Activated naive CD8-positive, alpha-beta T cell treated with anti-CD3 and anti-CD28 coated beads, Interleukin-2, amount 50 U/mL, for 24 hours (primary cell): ENCODE measurements at regions not wholly inside any gene's neighbourhood (a gene's known extent, or its start where the extent isn't known, plus 50 kb on each side); places are given as distances from the start of the nearest gene placed in this dataset.
"Not testable (repeated sequence)": the region's sequence is repeated elsewhere in the genome, so short reads cannot be mapped to it uniquely, and the experiment has no call there.

ENCODE experiments used
- ATAC-seq: fragments of 150-1000 bp; cut with Tn5 transposase; one replicate; pipeline ENCODE4 v1.10.0; 2021
- DNase-seq: peaks from one replicate; pipeline ENCODE4 v3.0.0; 2021
- H3K27ac Mint-ChIP-seq: one replicate; pipeline ENCODE4 v1.8.0; 2021; ENCODE audit warnings: mild to moderate bottlenecking, mixed read lengths
- H3K27me3 Mint-ChIP-seq: one replicate; pipeline ENCODE4 v1.8.0; 2021; ENCODE audit warnings: mixed read lengths
- H3K36me3 Mint-ChIP-seq: one replicate; pipeline ENCODE4 v1.8.0; 2021; ENCODE audit warnings: low read depth, mixed read lengths
- H3K4me1 Mint-ChIP-seq: one replicate; pipeline ENCODE4 v1.8.0; 2021; ENCODE audit warnings: mixed read lengths
- H3K4me3 Mint-ChIP-seq: one replicate; pipeline ENCODE4 v1.8.0; 2021; ENCODE audit warnings: mild to moderate bottlenecking, moderate library complexity, mixed read lengths
- H3K9me3 Mint-ChIP-seq: one replicate; pipeline ENCODE4 v1.8.0; 2021; ENCODE audit warnings: mixed read lengths

DNA sequence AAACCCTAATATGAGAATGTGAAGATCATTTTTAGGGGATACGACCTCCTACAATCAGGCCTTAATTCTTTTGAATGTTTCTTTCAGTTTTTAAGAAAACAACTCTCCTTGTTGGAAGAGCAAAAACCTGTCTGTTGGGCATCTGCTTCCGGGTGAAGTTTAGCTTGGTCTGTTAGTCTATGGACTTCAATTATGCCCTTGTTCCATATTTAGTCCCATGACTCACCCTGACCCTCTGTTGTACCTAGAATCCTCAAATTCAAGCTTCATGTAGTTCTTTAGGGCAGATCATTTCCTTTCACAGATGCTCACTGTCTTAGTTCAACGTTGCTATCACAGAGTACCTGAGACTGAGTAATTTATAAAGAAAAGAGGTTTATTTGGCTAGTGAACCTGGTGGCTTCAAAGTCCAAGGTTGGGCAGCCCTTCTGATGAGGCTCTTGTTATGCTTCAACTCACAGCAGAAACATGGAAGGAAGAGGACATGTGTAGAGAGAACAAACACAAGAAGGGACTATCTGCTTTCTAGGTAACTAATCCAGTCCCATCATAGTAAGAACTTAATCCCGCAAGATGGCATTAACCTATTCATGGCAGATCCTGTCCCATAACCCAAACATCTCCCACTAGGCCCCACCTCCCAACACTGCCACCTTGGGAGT lies 82.5 kb upstream of the SERPINE2 start:
- Mint-ChIP-seq H3K9me3 (peaks cover 20% of the 10 kb centered on the region), H3K27me3 (peaks cover 14% of the 10 kb centered on the region), H3K4me1 (no peaks in the 10 kb centered on the region), H3K27ac (no peak overlapping the region), H3K4me3 (no peak overlapping the region), H3K36me3 (no peaks in the 10 kb centered on the region)
- ATAC-seq, result no peak
- DNase-seq, result no peak

DNA sequence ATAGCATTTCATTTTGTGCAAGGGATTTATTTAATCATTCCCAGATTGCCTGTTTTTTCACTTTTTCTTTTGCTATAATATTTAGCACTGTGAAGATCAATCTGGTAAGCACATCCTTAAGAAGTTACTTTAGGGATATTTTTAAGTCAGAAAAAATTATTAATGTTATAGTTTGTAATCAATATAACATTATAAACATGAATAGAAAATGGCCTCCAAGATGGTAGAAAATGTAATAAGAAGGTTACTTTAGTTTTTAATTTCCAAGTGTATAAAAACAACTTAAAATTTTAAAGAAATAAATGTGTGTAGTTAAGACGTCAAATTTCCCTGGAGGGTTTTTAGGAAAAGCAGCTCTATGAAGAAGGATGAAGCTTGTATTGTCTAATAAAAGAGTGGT lies 81.9 kb upstream of the SERPINE2 start:
- no peaks in the 10 kb centered on the region for H3K4me1 Mint-ChIP-seq
- H3K9me3 Mint-ChIP-seq, result peaks cover 20% of the 10 kb centered on the region
- H3K27me3 Mint-ChIP-seq, result peaks cover 14% of the 10 kb centered on the region
- no peak for ATAC-seq
- H3K36me3 Mint-ChIP-seq, result no peaks in the 10 kb centered on the region
- no peak for DNase-seq
- H3K27ac Mint-ChIP-seq, result no peak overlapping the region
- no peak overlapping the region for H3K4me3 Mint-ChIP-seq

DNA sequence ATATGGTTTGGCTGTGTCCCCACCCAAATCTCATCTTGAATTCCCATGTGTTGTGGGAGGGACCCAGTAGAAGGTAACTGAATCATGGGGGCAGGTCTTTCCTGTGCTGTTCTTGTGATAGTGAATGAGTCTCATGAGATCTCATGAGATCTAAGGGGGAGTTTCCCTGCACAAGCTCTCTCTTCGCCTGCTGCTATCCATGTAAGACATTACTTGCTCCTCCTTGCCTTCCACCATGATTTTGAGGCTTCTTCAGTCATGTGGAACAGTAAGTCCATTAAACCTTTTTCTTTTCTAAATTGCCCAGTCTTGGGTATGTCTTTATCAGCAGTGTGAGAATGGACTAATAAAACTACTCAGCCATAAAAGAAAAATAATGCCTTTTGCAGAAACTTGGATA lies 80.8 kb upstream of the SERPINE2 start:
- not testable (repeated sequence) for ATAC-seq, H3K36me3 Mint-ChIP-seq, H3K4me1 Mint-ChIP-seq, DNase-seq, H3K4me3 Mint-ChIP-seq, H3K27ac Mint-ChIP-seq
- peaks cover 20% of the 10 kb centered on the region for H3K9me3 Mint-ChIP-seq
- H3K27me3 Mint-ChIP-seq, result peaks cover 11% of the 10 kb centered on the region

DNA sequence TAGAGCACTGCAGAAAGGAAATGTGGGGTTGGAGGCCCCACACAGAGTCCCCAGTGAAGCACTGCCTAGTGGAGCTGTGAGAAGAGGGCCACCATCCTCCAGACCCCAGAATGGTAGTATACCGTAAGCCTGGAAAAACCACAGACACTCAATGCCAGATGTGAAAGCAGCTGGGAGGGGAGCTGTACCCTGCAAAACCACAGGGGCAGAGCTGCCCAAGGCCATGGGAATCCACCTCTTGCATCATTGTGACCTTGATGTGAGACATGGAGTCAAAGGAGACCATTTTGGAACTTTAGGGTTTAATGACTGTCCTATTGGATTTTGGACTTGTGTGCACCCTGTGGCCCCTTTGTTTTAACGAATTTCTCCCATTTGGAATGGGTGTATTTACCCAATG lies 75.3 kb upstream of the SERPINE2 start:
- Mint-ChIP-seq H3K27me3 (peaks cover 9% of the 10 kb centered on the region), H3K4me1 (no peaks in the 10 kb centered on the region), H3K36me3 (no peaks in the 10 kb centered on the region), H3K27ac (no peak overlapping the region), H3K9me3 (peaks cover 21% of the 10 kb centered on the region), H3K4me3 (no peak overlapping the region)
- ATAC-seq (no peak), DNase-seq (no peak)

DNA sequence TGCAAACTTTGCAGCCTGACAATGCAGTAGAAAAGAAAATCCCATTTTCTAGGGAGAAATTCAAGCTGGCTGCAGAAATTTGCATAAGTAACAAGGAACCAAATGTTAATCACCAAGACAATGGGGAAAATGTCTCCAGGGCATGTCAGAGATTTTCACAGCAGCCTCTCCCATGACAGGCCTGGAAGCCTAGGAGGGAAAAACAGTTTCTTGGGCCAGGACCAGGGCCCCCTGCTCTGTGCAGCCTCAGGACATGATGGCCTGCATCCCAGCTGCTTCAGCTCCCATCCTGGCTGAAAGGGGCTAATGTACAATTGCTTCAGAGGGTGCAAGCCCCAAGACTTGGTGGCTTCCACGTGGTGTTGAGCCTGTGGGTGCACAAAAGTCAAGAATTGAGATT lies 74.8 kb upstream of the SERPINE2 start:
- not testable (repeated sequence) for H3K27me3 Mint-ChIP-seq, ATAC-seq, H3K27ac Mint-ChIP-seq, H3K36me3 Mint-ChIP-seq, H3K4me3 Mint-ChIP-seq, DNase-seq, H3K4me1 Mint-ChIP-seq
- H3K9me3 Mint-ChIP-seq, result peaks cover 19% of the 10 kb centered on the region

DNA sequence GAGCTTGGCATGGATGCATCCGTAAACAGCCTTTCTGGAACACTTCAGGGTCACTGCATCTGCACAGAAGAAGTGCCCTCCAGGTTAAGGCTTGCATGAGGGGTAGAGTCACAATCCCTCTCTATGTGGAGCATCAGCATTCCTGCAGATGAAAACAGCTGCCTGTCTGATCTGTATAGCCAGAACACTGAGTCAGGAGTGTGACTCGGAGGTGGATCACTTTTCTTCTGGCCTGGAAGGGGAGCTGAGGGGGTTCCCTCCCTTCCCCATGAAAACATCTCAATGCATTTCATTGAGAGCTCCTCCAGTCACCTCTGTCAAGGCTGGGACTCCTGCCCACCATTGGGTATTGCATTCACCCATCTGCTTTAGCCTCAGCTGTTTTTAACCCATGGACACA lies 72.5 kb upstream of the SERPINE2 start:
- no peak overlapping the region for H3K27ac Mint-ChIP-seq
- DNase-seq (no peak), ATAC-seq (no peak)
- peaks cover 4% of the 10 kb centered on the region for H3K27me3 Mint-ChIP-seq
- peaks cover 6% of the 10 kb centered on the region for H3K9me3 Mint-ChIP-seq
- no peak overlapping the region for H3K4me3 Mint-ChIP-seq
- no peaks in the 10 kb centered on the region for H3K4me1 Mint-ChIP-seq
- H3K36me3 Mint-ChIP-seq, result no peaks in the 10 kb centered on the region

DNA sequence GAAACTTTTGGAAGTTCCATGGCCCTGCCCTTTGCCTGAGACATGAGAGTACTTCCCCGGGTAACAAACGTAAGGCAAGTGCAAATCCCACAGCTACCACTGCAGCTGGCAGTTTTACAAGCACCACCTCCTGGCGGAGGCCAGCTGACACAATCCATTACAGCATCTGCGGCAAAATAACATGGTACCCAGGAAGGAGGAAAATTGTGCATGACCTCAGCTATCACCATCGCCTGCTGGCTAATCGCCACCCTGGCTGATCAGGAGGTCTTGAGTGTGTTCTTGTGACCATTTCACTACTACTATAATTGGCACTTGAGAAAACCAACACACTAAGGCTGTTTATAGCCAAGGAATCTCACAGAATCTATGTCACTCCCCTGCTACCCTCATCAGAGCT lies 71.7 kb upstream of the SERPINE2 start:
- no peaks in the 10 kb centered on the region for H3K36me3 Mint-ChIP-seq
- no peak overlapping the region for H3K27ac Mint-ChIP-seq
- H3K4me1 Mint-ChIP-seq, result no peaks in the 10 kb centered on the region
- peaks cover 6% of the 10 kb centered on the region for H3K9me3 Mint-ChIP-seq
- ATAC-seq (no peak), DNase-seq (no peak)
- peaks cover 4% of the 10 kb centered on the region for H3K27me3 Mint-ChIP-seq
- no peak overlapping the region for H3K4me3 Mint-ChIP-seq

DNA sequence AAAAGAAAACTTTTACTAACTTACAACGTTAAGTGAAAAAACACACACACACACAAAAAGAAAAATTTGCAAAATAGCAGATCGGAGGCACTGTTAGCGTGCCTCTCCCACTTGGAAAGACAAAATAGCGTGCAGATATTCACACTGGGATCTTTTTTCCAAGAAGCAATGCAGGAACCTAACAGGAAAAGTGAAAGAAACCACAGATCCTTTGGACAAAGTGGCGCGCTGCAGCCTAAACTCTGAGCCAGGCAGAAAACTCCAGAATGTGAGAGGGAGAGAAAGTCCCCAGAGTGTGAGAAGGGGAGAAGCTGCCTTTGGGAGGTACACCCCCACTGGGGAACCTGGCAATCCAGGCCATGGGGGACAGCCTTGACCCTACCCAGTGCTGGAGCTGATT lies 70.7 kb upstream of the SERPINE2 start:
- no peaks in the 10 kb centered on the region for H3K4me1 Mint-ChIP-seq
- DNase-seq (no peak), ATAC-seq (no peak)
- H3K9me3 Mint-ChIP-seq, result peaks cover 6% of the 10 kb centered on the region
- peaks cover 4% of the 10 kb centered on the region for H3K27me3 Mint-ChIP-seq
- H3K27ac Mint-ChIP-seq, result no peak overlapping the region
- H3K4me3 Mint-ChIP-seq, result no peak overlapping the region
- H3K36me3 Mint-ChIP-seq, result no peaks in the 10 kb centered on the region

DNA sequence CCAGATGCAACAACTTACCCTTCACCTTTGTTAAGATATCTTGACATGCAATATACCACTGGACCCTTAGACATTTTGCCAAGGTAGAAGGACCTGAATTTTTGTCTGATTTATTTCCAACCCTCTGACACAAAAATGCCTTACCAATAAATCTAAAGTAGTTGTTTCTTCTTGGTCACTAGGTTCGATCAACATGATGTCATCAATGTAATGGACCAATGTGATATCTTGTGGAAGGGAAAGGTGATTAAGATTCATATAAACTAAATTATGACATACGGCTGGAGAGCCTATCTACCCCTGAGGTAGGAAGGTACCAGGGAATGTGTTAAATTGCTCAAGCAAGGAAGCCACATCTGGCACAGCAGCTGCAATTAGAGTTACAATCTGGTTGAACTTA lies 67.7 kb upstream of the SERPINE2 start:
- H3K36me3 Mint-ChIP-seq, result no peaks in the 10 kb centered on the region
- H3K27ac Mint-ChIP-seq, result no peak overlapping the region
- peaks cover 3% of the 10 kb centered on the region for H3K27me3 Mint-ChIP-seq

DNA sequence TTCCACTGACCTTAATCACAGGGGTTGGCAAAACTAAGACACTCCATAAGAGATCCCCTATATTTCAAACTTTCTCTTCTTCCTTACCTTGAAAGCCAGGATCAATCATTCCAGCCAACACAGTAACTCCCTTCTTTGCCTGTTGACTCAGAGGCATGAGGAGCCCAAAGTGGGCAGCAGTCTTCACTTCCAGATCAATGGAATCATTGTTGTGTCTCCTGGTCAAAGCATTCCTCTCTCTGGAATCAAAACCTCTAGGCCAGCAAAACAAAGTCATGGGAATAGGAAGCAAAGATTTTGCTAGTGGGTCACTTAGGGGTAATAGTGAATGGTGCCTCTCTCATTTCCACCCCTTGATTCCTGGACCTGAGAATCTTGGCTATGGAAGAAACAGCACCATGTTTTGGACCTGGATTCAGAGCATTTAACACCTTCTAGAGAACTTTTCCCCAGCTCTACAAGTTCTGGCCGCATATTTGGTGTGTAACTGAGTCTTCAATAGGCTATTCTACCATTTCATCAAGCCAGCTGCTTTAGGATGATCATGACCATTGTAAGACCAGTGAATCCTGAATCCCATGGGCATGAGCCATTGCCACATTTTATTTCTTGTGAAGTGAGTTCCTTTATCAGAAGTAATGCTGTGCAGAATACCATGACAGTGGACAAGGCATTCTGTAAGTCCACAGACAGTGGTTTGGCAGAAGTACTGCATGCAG lies 65.7 kb upstream of the SERPINE2 start:
- no peak overlapping the region for H3K27ac Mint-ChIP-seq
- no peak overlapping the region for H3K4me3 Mint-ChIP-seq
- ATAC-seq (no peak), DNase-seq (no peak)
- peaks cover 4% of the 10 kb centered on the region for H3K27me3 Mint-ChIP-seq
- no peaks in the 10 kb centered on the region for H3K36me3 Mint-ChIP-seq
- no peaks in the 10 kb centered on the region for H3K4me1 Mint-ChIP-seq
- H3K9me3 Mint-ChIP-seq, result no peaks in the 10 kb centered on the region

More for the DNA sequence above, 67.7 kb upstream of the SERPINE2 start:
- Mint-ChIP-seq H3K9me3 (peaks cover under 1% of the 10 kb centered on the region), H3K4me3 (no peak overlapping the region), H3K4me1 (no peaks in the 10 kb centered on the region)
- DNase-seq (no peak), ATAC-seq (no peak)

DNA sequence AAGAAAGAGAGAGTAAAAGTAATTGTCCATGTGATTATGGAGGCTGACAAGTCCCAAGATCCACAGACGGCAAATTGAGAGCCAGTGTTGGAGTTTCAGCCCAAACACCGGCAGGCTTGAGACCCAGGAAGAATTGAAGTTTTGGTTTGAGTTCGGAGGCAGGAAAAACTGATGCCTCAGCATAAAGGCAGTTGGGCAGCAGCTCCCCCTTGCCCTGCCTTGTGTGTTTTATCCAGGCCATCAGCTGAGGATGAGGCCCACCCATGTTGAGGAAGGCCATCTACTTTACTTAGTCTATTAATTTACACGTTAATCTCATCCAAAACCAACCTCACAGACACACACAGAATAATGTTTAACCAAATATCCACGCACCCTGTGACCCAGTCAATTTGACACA lies 64.6 kb upstream of the SERPINE2 start:
- Mint-ChIP-seq H3K9me3 (no peaks in the 10 kb centered on the region), H3K27ac (no peak overlapping the region), H3K36me3 (no peaks in the 10 kb centered on the region), H3K4me1 (no peaks in the 10 kb centered on the region), H3K4me3 (no peak overlapping the region), H3K27me3 (peaks cover 4% of the 10 kb centered on the region)
- no peak for ATAC-seq
- no peak for DNase-seq

DNA sequence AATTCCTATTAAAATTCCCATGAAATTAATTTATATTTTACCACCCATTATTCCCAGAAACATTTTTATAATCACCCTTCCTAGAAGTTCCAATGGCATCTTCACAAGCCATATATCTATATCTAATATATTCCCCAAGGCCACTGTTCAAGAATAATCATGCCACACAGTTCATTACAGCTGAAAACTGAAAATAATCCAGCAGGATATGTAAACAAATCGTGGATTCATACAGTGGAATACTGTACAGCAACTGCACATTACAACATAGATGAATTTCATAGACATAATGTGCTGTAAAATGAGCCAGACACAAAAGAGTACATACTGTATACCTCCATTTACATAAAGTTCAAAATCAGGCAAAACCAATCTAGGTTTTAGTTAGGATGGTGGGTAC lies 63.9 kb upstream of the SERPINE2 start:
- H3K4me1 Mint-ChIP-seq, result no peaks in the 10 kb centered on the region
- H3K9me3 Mint-ChIP-seq, result no peaks in the 10 kb centered on the region
- no peak overlapping the region for H3K27ac Mint-ChIP-seq
- no peak overlapping the region for H3K4me3 Mint-ChIP-seq
- H3K27me3 Mint-ChIP-seq, result peaks cover 2% of the 10 kb centered on the region
- ATAC-seq (no peak), DNase-seq (no peak)
- no peaks in the 10 kb centered on the region for H3K36me3 Mint-ChIP-seq

DNA sequence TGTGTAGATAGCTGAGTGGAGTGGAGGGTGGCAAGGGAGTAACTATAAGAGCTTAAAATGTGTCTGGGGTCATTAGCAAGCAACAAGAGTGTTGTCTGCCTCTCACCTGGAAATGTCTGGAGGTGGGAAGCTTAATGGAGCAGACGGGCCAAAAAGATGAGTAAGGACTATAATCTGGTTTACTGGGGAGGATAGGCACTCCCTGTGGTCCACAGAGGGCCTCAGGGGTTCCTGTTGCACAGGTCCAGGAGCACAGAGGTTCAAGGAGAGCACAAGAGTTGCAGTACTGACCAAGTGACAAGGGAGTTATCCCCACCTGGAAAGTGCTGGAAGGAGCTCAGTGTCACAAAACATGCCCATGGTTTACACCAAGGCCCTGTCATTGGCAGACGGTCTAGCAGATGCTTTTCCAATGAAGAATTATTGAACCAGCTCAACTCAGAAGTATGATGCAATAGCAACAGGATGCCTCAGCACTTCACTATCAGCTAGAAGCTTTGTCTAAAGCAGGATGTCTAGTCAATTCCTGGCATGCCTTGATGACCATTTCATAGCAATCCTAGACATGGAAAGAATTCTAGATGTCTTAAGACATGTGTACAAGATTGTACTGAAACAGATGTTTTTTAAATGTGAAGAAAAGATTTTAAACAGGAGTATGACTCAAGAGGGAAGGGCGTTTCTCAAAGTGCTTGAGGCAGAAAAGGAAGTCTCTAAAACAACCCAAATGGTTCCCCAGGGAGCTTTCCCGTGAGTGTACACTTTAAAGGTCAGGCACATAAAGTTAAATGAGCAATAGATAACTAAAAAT lies 62.9 kb upstream of the SERPINE2 start:
- Mint-ChIP-seq H3K27ac (no peak overlapping the region), H3K4me3 (no peak overlapping the region), H3K9me3 (no peaks in the 10 kb centered on the region), H3K36me3 (no peaks in the 10 kb centered on the region), H3K4me1 (no peaks in the 10 kb centered on the region), H3K27me3 (peaks cover 5% of the 10 kb centered on the region)
- no peak for DNase-seq
- ATAC-seq, result no peak

DNA sequence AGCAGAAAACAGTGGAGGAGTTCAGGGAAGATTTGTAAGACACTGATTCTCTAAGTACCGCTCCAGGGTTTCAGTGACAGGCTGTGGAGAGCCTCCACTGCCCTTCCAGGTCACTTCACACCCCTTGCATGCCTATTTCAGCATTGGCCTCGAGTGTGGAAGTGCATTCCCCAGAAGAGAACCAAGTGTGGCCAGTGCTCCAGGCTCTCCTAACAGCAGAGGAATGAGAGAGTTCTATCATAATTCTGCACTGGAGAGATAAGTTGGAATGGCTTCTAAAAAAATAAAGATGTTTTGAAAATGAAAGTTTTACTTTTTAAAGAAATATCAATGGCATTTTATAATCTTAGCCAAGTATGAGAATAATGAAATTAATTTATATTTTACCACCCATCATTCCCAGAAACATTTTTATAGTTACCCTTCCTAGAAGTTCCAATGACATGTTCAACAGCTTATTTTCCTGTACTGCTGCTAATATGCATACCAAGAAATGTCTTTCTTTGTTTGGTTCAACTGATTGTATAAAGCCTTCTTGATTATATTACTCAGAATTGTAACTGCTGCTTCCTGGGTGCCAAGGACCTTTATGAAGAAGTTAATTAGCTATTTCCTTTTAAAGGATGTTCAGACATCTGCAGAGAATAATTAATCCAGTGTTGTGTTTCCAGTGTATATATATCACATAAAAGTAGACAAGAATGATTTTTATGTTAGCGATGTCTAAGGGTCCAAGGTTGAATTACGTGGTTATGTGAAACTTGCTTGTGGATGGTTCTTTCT lies 61.0 kb upstream of the SERPINE2 start:
- no peak for ATAC-seq
- no peak for DNase-seq
- Mint-ChIP-seq H3K9me3 (no peaks in the 10 kb centered on the region), H3K36me3 (no peaks in the 10 kb centered on the region), H3K4me1 (no peaks in the 10 kb centered on the region), H3K4me3 (no peak overlapping the region), H3K27ac (no peak overlapping the region), H3K27me3 (peaks cover 5% of the 10 kb centered on the region)
